Activated B cell treated with CpG ODN at 0.5 μM for 24 hours (primary cell): ENCODE measurements at regions not wholly inside any gene's neighbourhood (a gene's known extent, or its start where the extent isn't known, plus 50 kb on each side); places are given as distances from the start of the nearest gene placed in this dataset.
A peak's percentile ranks its signal among the peaks of the same experiment; 100 is the strongest.

ENCODE experiments used
- ATAC-seq: fragments of 200-7000 bp; cut with Tn5 transposase; one replicate; pipeline ENCODE4 v1.10.0; 2021; ENCODE audit warnings: low read depth, mild to moderate bottlenecking, moderate library complexity
- CTCF ChIA-PET: fragments of 350-600 bp; sonication (Branson Sonifier 250); formaldehyde crosslinking; loops from one replicate; lab custom pipeline; 2021; ENCODE audit warnings: antibody characterized with exemption; lab: Charles Lee
- POLR2A ChIA-PET: fragments of 350-600 bp; sonication (Branson Sonifier 250); formaldehyde crosslinking; loops from one replicate; lab custom pipeline; 2021; ENCODE audit warnings: antibody characterized with exemption; lab: Charles Lee
- DNase-seq: peaks from one replicate; pipeline ENCODE4 v3.0.0; 2022
- H3K27ac Mint-ChIP-seq: one replicate; pipeline ENCODE4 v1.8.0; 2020; ENCODE audit warnings: mixed read lengths
- H3K27me3 Mint-ChIP-seq: one replicate; pipeline ENCODE4 v1.8.0; 2021; ENCODE audit warnings: mixed read lengths
- H3K36me3 Mint-ChIP-seq: one replicate; pipeline ENCODE4 v1.8.0; 2021; ENCODE audit warnings: low read depth, mixed read lengths
- H3K4me1 Mint-ChIP-seq: one replicate; pipeline ENCODE4 v1.8.0; 2021; ENCODE audit warnings: mixed read lengths
- H3K4me3 Mint-ChIP-seq: one replicate; pipeline ENCODE4 v1.8.0; 2020; ENCODE audit warnings: mild to moderate bottlenecking, mixed read lengths
- H3K9me3 Mint-ChIP-seq: one replicate; pipeline ENCODE4 v1.8.0; 2020; ENCODE audit warnings: mixed read lengths
- CTCF ChIP-seq: fragments of 200-600 bp; IDR thresholded peaks from one replicate; pipeline ENCODE4 v1.8.0; 2022; ENCODE audit warnings: antibody characterized with exemption, mild to moderate bottlenecking
- intact Hi-C: fragments of 100-400 bp; cut with micrococcal nuclease; formaldehyde crosslinking; loops from one replicate; pipeline ENCODE4 v1.15.1; 2024

- ChIA-PET POLR2A (interaction anchor here (0.6 to 1.9 kb wide), 2 partner anchors 9 to 93 kb away, joined by 4 to 8 read pairs; no protein-coding TSS in a partner anchor), CTCF (no interaction called here)
- no peak for TF ChIP-seq CTCF
- no peaks in the 10 kb centered on the region for H3K27me3 Mint-ChIP-seq
- ATAC-seq, result no peak
- no peaks in the 10 kb centered on the region for H3K9me3 Mint-ChIP-seq
- H3K27ac Mint-ChIP-seq, result peak overlapping the region; percentile 13
- H3K4me3 Mint-ChIP-seq, result no peak overlapping the region
- intact Hi-C loops, result no loop called here
- H3K4me1 Mint-ChIP-seq, result peaks cover 67% of the 10 kb centered on the region
- no peaks in the 10 kb centered on the region for H3K36me3 Mint-ChIP-seq
- no peak for DNase-seq
Observed at GRCh38 chr2:196252408-196253115, 81.2 kb upstream of the STK17B start.

DNA sequence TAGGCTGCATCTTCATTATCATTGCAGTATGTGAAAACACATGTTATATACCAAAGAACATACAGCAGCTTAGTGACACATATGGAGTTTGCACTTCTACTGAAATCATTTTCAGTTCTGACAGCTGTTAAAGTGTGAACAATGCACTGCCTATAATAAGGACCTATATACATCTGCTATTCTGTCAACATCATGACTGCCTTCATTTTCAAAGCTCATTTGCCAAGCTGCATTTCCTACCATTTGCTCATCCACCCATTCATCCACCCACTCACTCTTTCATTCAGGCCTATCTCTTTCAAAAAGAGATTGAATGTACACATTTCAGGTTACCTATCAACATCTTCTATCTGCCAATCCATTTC is 81.7 kb upstream of the STK17B start:
- H3K27ac Mint-ChIP-seq, result no peak overlapping the region
- intact Hi-C loops, result no loop called here
- H3K4me1 Mint-ChIP-seq, result peaks cover 63% of the 10 kb centered on the region
- POLR2A ChIA-PET, result interaction anchor here (0.6 kb wide), 1 partner anchor 94 kb away, joined by 4 read pairs; no protein-coding TSS in a partner anchor
- no peak for ATAC-seq
- no peaks in the 10 kb centered on the region for H3K9me3 Mint-ChIP-seq
- no peak for DNase-seq
- no peak overlapping the region for H3K4me3 Mint-ChIP-seq
- no peaks in the 10 kb centered on the region for H3K36me3 Mint-ChIP-seq
- no peak for TF ChIP-seq CTCF
- CTCF ChIA-PET, result no interaction called here
- H3K27me3 Mint-ChIP-seq, result no peaks in the 10 kb centered on the region

- intact Hi-C loops, result no loop called here
- Mint-ChIP-seq H3K4me3 (no peak overlapping the region), H3K27me3 (no peaks in the 10 kb centered on the region), H3K27ac (peak overlapping the region; percentile 32), H3K9me3 (no peaks in the 10 kb centered on the region), H3K4me1 (peaks cover 52% of the 10 kb centered on the region), H3K36me3 (no peaks in the 10 kb centered on the region)
- CTCF ChIA-PET, result no interaction called here
- DNase-seq (no peak), ATAC-seq (no peak)
- TF ChIP-seq CTCF, result no peak
- POLR2A ChIA-PET, result interaction anchor here (0.6 to 1.4 kb wide), 3 partner anchors 10 to 663 kb away, joined by 3 to 5 read pairs (median 5); no protein-coding TSS in a partner anchor
Observed at GRCh38 chr2:196256585-196256984, 85.2 kb upstream of the STK17B start.

DNA sequence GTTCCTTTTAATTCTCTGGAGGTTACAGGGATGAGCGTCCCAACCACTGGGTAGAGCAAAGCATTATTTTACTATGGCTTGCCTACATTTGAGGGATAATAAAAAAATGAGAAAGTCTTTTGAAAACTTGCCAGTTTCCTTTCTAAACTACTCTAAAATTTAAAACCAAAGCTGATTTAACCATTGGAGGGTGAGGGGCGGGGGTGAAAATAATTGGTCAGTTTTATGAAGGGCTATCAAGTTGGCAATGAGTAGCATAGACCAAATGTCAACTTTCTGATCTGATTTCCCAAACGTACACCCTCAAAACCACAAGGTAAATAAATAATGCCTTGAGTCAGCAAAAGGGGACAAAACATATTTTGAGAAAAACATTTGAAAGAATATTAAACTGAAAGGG is 85.7 kb upstream of the STK17B start:
- DNase-seq (no peak), ATAC-seq (no peak)
- ChIA-PET CTCF (no interaction called here), POLR2A (interaction anchor here (1.4 kb wide), 2 partner anchors 10 kb away, joined by 3 to 5 read pairs; no protein-coding TSS in a partner anchor)
- H3K4me3 Mint-ChIP-seq, result no peak overlapping the region
- H3K4me1 Mint-ChIP-seq, result peaks cover 52% of the 10 kb centered on the region
- H3K27ac Mint-ChIP-seq, result no peak overlapping the region
- no peaks in the 10 kb centered on the region for H3K27me3 Mint-ChIP-seq
- H3K36me3 Mint-ChIP-seq, result no peaks in the 10 kb centered on the region
- H3K9me3 Mint-ChIP-seq, result no peaks in the 10 kb centered on the region
- intact Hi-C loops, result no loop called here
- TF ChIP-seq CTCF, result no peak

DNA sequence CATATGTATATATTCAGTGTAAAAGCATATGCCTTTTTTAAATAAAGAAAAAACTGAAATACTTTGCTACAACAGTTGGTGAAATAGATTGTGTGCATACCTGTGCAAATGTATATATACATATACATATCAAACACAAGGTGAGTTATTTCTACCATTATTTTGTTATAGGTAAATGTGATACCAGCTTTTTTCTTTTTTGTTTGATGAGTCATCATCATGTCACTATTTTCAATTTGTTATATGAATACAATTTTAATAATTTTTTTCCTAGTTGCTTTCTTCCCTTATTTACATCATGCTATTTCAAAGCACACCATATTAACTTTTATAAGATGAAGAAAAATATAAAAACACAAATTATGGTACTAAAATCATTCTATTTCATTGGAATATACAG is 87.0 kb upstream of the STK17B start:
- ChIA-PET POLR2A (interaction anchor here (1.2 to 5.6 kb wide), 5 partner anchors 9 to 123 kb away, joined by 3 to 43 read pairs (median 5); partner anchors contain the start of gene STK17B), CTCF (interaction anchor here (4.7 kb wide), 1 partner anchor 12 kb away, joined by 27 read pairs; no protein-coding TSS in a partner anchor)
- Mint-ChIP-seq H3K27me3 (no peaks in the 10 kb centered on the region), H3K4me3 (no peak overlapping the region), H3K4me1 (peaks cover 52% of the 10 kb centered on the region), H3K36me3 (no peaks in the 10 kb centered on the region), H3K9me3 (no peaks in the 10 kb centered on the region), H3K27ac (no peak overlapping the region)
- ATAC-seq (no peak), DNase-seq (no peak)
- no peak for TF ChIP-seq CTCF
- intact Hi-C loops, result no loop called here
